ENCODE measurements at regions not wholly inside any gene's neighbourhood (a gene's known extent, or its start where the extent isn't known, plus 50 kb on each side); places are given as distances from the start of the nearest gene placed in this dataset.
"Not testable (repeated sequence)": the region's sequence is repeated elsewhere in the genome, so short reads cannot be mapped to it uniquely, and the experiment has no call there.

GRCh38 chr5:1634337-1634661 lies 110.5 kb upstream of the LPCAT1 start:
- TF ChIP-seq CTCF (conservative IDR thresholded peaks at IDR 0.05; ENCODE audit: low read length), result no peak
- DNase-seq (ENCODE audit: low read depth), result no peak
- peak overlapping the region; percentile 66 for H3K4me3 ChIP-seq (ENCODE audit: low read length)

DNA sequence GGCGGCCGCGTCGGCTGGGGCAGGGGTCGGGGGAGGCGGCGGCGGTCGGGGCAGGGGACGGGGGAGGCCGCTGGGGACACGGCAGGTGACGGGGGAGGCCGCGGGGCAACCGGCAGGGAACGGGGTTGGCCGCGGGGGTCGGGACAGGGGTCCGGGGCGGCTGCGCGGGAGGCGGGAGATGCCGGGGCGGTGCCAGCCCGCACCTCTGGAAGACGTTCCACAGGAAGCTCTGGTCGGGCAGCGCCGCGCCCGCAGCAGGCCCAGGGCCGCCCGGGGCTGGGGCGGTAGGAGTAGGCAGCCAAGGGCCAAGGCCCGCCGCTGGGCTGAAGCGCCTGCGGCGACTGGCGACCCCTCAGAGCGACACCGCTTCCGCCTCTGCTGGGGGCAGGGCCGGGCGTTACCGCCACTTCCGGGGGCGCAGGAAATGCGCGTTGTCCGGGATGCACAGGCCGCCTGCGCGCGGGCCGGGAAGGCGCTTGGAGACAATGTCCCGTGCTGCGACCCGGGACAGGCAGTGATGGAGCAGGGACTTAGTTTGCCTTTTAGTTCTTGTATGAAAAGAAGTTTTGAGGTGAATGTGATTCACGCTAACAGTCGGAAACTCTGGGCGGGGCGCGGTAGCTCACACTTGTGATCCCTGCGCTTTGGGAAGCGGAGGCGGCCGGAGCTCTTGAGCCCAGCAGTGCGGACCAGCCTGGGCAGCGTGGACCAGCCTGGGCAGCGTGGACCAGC lies 110.0 kb upstream of the LPCAT1 start:
- DNase-seq (ENCODE audit: low read depth), result peak; percentile 77
- peak overlapping the region; percentile 66 for H3K4me3 ChIP-seq (ENCODE audit: low read length)
- TF ChIP-seq CTCF (conservative IDR thresholded peaks at IDR 0.05; ENCODE audit: low read length), result no peak

- not testable (repeated sequence) for H3K4me3 ChIP-seq (ENCODE audit: low read length); DNase-seq (ENCODE audit: low read depth)
These were observed 107.2 kb upstream of the LPCAT1 start for GRCh38 chr5:1631004-1631403.

- H3K4me3 ChIP-seq (ENCODE audit: low read length); DNase-seq (ENCODE audit: low read depth): not testable (repeated sequence)
These were observed 102.6 kb upstream of the LPCAT1 start for GRCh38 chr5:1626397-1626796.

DNA sequence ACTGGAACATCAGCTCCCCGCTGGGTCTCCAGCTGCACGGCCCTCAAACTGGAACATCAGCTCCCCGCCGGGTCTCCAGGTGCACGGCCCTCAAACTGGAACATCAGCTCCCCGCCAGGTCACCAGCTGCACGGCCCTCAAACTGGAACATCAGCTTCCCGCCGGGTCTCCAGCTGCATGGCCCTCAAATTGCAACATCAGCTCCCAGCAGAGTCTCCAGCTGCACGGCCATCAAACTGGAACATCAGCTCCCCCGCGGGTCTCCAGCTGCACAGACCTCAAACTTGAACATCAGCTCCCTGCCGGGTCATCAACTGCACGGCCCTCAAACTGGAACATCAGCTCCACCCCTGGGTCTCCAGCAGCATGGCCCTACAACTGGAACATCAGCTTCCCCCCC lies 95.8 kb upstream of the LPCAT1 start:
- H3K4me3 ChIP-seq (ENCODE audit: low read length); DNase-seq (ENCODE audit: low read depth): not testable (repeated sequence)

- not testable (repeated sequence) for H3K4me3 ChIP-seq (ENCODE audit: low read length); DNase-seq (ENCODE audit: low read depth)
These were observed 94.6 kb upstream of the LPCAT1 start for GRCh38 chr5:1618296-1618865.

DNA sequence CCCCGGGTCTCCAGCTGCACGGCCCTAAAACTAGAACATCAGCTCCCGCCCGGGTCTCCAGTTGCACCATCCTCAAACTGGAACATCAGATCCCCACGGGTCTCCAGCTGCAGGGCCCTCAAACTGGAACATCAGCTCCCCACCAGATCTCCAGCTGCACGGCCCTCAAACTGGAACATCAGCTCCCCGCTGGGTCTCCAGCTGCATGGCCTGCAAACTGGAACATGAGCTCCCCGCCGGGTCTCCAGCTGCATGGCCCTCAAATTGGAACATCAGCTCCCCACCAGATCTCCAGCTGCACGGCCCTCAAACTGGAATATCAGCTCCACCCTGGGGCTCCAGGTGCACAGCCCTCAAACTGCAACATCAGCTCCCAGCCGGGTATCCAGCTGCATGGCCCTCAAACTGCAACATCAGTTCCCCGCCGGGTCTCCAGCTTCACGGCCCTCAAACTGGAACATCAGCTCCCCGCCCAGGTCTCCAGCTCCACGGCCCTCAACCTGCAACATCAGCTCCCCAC lies 93.5 kb upstream of the LPCAT1 start:
- H3K4me3 ChIP-seq (ENCODE audit: low read length); DNase-seq (ENCODE audit: low read depth): not testable (repeated sequence)

DNA sequence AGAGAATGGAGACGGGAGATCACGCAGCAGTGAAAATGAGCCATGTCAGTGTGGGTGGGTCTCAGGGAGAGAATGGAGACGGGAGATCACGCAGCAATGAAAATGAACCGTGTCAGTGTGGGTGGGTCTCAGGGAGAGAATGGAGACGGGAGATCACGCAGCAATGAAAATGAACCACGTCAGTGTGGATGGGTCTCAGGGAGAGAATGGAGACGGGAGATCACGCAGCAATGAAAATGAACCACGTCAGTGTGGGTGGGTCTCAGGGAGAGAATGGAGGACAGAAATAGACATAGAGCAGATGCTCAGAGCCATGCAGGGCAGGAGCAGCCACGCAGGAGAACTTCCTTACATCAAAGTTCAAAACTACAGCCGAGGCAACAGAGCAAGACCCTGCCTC lies 89.8 kb upstream of the LPCAT1 start:
- DNase-seq (ENCODE audit: low read depth); H3K4me3 ChIP-seq (ENCODE audit: low read length): not testable (repeated sequence)

- not testable (repeated sequence) for H3K4me3 ChIP-seq (ENCODE audit: low read length); DNase-seq (ENCODE audit: low read depth)
These were observed 86.8 kb upstream of the LPCAT1 start for GRCh38 chr5:1610526-1610925.

DNA sequence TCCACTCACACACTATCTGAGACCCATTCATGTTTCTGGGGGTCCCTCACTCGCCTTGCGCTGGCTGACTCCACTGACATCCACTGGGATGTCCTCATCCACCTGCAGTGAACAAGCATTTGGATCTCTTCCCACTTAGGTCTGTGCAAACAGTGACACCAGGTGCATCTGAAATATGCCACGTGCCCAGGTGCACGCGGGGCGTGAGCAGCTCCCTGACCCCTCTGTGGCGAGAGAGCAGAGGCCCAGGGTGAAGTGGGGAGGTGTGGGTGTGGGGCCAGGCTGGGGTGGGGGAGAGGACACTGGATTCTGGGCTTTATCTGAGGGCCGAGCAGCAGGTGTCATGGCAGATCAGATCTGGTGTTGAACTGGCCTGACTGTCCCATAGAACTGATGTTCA lies 85.4 kb upstream of the LPCAT1 start:
- DNase-seq (ENCODE audit: low read depth); H3K4me3 ChIP-seq (ENCODE audit: low read length): not testable (repeated sequence)

GRCh38 chr5:1608336-1608735 lies 84.6 kb upstream of the LPCAT1 start:
- not testable (repeated sequence) for H3K4me3 ChIP-seq (ENCODE audit: low read length)
- DNase-seq (ENCODE audit: low read depth), result peak; percentile 76

DNA sequence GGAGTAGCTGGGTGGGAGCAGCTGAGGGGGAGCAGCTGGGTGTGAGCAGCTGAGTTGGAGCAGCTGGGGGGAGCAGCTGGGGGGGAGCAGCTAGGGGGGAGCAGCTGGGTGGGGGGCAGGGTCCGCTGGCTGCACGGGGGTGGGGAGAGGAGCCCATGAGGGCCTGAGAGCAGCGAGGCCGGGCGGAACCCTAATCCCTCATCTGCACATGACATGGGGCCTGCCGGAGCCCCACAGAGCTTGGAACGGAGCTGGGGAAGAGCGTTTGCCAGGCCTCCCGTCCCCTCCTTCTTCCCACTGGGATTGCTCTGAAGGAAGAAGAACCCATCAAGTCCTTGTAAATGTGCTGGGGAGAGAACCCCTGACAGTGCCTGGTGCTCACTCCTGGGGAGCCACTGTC lies 83.2 kb upstream of the LPCAT1 start:
- H3K4me3 ChIP-seq (ENCODE audit: low read length); DNase-seq (ENCODE audit: low read depth): not testable (repeated sequence)

DNA sequence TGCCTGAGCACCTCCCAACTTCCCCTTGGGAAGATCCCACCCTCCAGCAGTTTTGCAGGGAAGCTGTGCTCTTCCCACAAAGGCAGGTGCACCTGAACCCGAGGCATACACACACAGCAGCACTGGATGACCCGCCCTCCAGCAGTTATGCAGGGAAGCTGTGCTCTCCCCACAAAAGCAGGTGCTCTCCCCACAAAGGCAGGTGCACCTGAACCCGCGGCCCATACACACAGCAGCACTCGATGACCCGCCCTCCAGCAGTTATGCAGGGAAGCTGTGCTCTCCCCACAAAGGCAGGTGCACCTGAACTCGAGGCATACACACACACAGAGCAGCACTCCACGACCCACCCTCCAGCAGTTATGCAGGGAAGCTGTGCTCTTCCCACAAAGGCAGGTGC lies 80.2 kb upstream of the LPCAT1 start:
- H3K4me3 ChIP-seq (ENCODE audit: low read length); DNase-seq (ENCODE audit: low read depth): not testable (repeated sequence)

GRCh38 chr5:1601565-1601964 lies 77.8 kb upstream of the LPCAT1 start:
- H3K4me3 ChIP-seq (ENCODE audit: low read length); DNase-seq (ENCODE audit: low read depth): not testable (repeated sequence)

Data from AG10803 (cell line).